ENCODE measurements at regions not wholly inside any gene's neighbourhood (a gene's known extent, or its start where the extent isn't known, plus 50 kb on each side); places are given as distances from the start of the nearest gene placed in this dataset.

GRCh38 chr2:6068429-6068828 is 376.2 kb downstream of the SOX11 start:
- DNase-seq (ENCODE audit: low read depth) = no peak

- no peak for DNase-seq (ENCODE audit: low read depth)
Observed at GRCh38 chr2:6069381-6069780, 377.2 kb downstream of the SOX11 start.

GRCh38 chr2:6071519-6071918 is 379.3 kb downstream of the SOX11 start:
- no peak for DNase-seq (ENCODE audit: low read depth)

GRCh38 chr2:6072276-6072675 is 380.1 kb downstream of the SOX11 start:
- DNase-seq (ENCODE audit: low read depth) = no peak

GRCh38 chr2:6072768-6073167 is 380.6 kb downstream of the SOX11 start:
- no peak for DNase-seq (ENCODE audit: low read depth)

- no peak for DNase-seq (ENCODE audit: low read depth)
Observed at GRCh38 chr2:6073191-6074088, 381.3 kb downstream of the SOX11 start.

GRCh38 chr2:6074089-6074643 is 382.0 kb downstream of the SOX11 start:
- no peak for DNase-seq (ENCODE audit: low read depth)

GRCh38 chr2:6077585-6077984 is 385.4 kb downstream of the SOX11 start:
- DNase-seq (ENCODE audit: low read depth) = no peak

GRCh38 chr2:6078414-6078813 is 386.2 kb downstream of the SOX11 start:
- DNase-seq (ENCODE audit: low read depth) = no peak

- no peak for DNase-seq (ENCODE audit: low read depth)
Observed at GRCh38 chr2:6079405-6079804, 387.2 kb downstream of the SOX11 start.

- no peak for DNase-seq (ENCODE audit: low read depth)
Observed at GRCh38 chr2:6080932-6081753, 389.0 kb downstream of the SOX11 start.

GRCh38 chr2:6081955-6082624 is 389.9 kb downstream of the SOX11 start:
- DNase-seq (ENCODE audit: low read depth) = no peak

- DNase-seq (ENCODE audit: low read depth) = no peak
Observed at GRCh38 chr2:6082625-6083018, 390.4 kb downstream of the SOX11 start.

GRCh38 chr2:6083136-6083535 is 391.0 kb downstream of the SOX11 start:
- no peak for DNase-seq (ENCODE audit: low read depth)

GRCh38 chr2:6089474-6089873 is 397.3 kb downstream of the SOX11 start:
- no peak for DNase-seq (ENCODE audit: low read depth)

- DNase-seq (ENCODE audit: low read depth) = no peak
Observed at GRCh38 chr2:6103372-6103771, 411.2 kb downstream of the SOX11 start.

GRCh38 chr2:6103949-6104348 is 411.8 kb downstream of the SOX11 start:
- no peak for DNase-seq (ENCODE audit: low read depth)

GRCh38 chr2:6107290-6107689 is 415.1 kb downstream of the SOX11 start:
- DNase-seq (ENCODE audit: low read depth) = no peak

GRCh38 chr2:6109831-6110230 is 417.6 kb downstream of the SOX11 start:
- DNase-seq (ENCODE audit: low read depth) = no peak

GRCh38 chr2:6111781-6112261 is 419.6 kb downstream of the SOX11 start:
- DNase-seq (ENCODE audit: low read depth) = no peak

GRCh38 chr2:6113786-6114185 is 421.6 kb downstream of the SOX11 start:
- DNase-seq (ENCODE audit: low read depth) = no peak

GRCh38 chr2:6127718-6128117 is 435.5 kb downstream of the SOX11 start:
- DNase-seq (ENCODE audit: low read depth) = no peak
